ENCODE measurements at regions not wholly inside any gene's neighbourhood (a gene's known extent, or its start where the extent isn't known, plus 50 kb on each side); places are given as distances from the start of the nearest gene placed in this dataset.

DNA sequence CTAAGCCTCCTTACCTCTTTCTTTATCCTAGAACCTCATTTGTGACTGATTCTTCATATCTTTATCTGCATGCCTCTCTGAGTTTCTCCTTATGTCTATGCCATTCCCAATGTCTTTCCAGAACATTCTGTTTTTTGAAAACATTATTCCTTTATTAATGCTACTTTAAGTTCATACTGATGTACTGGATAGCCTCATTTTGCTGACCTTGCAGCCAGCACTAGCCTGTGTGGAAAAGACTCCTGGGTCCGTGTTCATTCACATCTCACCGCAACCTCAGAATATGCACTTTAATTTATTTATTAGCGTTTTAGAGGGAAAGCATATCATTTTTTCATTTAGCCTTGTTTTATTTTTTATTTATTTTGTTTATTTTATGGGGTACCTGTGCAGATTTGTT is 208.1 kb upstream of the NPVF start:
- TF ChIP-seq, protein P1, sequence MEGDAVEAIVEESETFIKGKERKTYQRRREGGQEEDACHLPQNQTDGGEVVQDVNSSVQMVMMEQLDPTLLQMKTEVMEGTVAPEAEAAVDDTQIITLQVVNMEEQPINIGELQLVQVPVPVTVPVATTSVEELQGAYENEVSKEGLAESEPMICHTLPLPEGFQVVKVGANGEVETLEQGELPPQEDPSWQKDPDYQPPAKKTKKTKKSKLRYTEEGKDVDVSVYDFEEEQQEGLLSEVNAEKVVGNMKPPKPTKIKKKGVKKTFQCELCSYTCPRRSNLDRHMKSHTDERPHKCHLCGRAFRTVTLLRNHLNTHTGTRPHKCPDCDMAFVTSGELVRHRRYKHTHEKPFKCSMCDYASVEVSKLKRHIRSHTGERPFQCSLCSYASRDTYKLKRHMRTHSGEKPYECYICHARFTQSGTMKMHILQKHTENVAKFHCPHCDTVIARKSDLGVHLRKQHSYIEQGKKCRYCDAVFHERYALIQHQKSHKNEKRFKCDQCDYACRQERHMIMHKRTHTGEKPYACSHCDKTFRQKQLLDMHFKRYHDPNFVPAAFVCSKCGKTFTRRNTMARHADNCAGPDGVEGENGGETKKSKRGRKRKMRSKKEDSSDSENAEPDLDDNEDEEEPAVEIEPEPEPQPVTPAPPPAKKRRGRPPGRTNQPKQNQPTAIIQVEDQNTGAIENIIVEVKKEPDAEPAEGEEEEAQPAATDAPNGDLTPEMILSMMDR (IDR thresholded peaks at IDR 0.05), result no peak
- TF ChIP-seq POLR2A (IDR thresholded peaks at IDR 0.05), result no peak
